ENCODE measurements at regions not wholly inside any gene's neighbourhood (a gene's known extent, or its start where the extent isn't known, plus 50 kb on each side); places are given as distances from the start of the nearest gene placed in this dataset.
A peak's percentile ranks its signal among the peaks of the same experiment; 100 is the strongest.
"Not testable (repeated sequence)": the region's sequence is repeated elsewhere in the genome, so short reads cannot be mapped to it uniquely, and the experiment has no call there.

GRCh38 chr1:222470252-222470805 lies 77.6 kb downstream of the HHIPL2 start:
- CTCF ChIA-PET; DNase-seq (ENCODE audit: low read depth, low spot score); H3K4me3 ChIP-seq (ENCODE audit: low read depth, low read length); POLR2A ChIA-PET: not testable (repeated sequence)

GRCh38 chr1:222466150-222466865 lies 81.6 kb downstream of the HHIPL2 start:
- H3K4me3 ChIP-seq (ENCODE audit: low read depth, low read length): no peak overlapping the region
- TF ChIP-seq CTCF (IDR thresholded peaks at IDR 0.05; ENCODE audit: insufficient read depth, low read length, missing control alignments): no peak
- CTCF ChIA-PET: interaction anchor here (1.3 to 6.2 kb wide), 16 partner anchors 8 to 658 kb away, joined by 3 to 179 read pairs (median 8); no protein-coding TSS in a partner anchor
- POLR2A ChIA-PET: no interaction called here
- no peak for DNase-seq (ENCODE audit: low read depth, low spot score)

- TF ChIP-seq CTCF (IDR thresholded peaks at IDR 0.05; ENCODE audit: insufficient read depth, low read length, missing control alignments): peak; percentile 94
- H3K4me3 ChIP-seq (ENCODE audit: low read depth, low read length): peak overlapping the region; percentile 59
- ChIA-PET CTCF (interaction anchor here (0.6 to 6.2 kb wide), 46 partner anchors 8 to 1112 kb away, joined by 3 to 179 read pairs (median 4); partner anchors contain the start of genes AIDA and BROX), POLR2A (interaction anchor here (0.5 to 0.9 kb wide), 4 partner anchors 174 to 1182 kb away, joined by 3 read pairs; no protein-coding TSS in a partner anchor)
- peak; percentile 63 for DNase-seq (ENCODE audit: low read depth, low spot score)
Observed at GRCh38 chr1:222465211-222466041, 82.5 kb downstream of the HHIPL2 start.

- peak overlapping the region; percentile 59 for H3K4me3 ChIP-seq (ENCODE audit: low read depth, low read length)
- no peak for TF ChIP-seq CTCF (IDR thresholded peaks at IDR 0.05; ENCODE audit: insufficient read depth, low read length, missing control alignments)
- no peak for DNase-seq (ENCODE audit: low read depth, low spot score)
- POLR2A ChIA-PET: interaction anchor here (0.5 to 0.9 kb wide), 4 partner anchors 174 to 1181 kb away, joined by 3 read pairs; no protein-coding TSS in a partner anchor
- CTCF ChIA-PET: interaction anchor here (0.6 to 6.2 kb wide), 45 partner anchors 9 to 1112 kb away, joined by 3 to 179 read pairs (median 4); partner anchors contain the start of genes AIDA and BROX
Observed at GRCh38 chr1:222464841-222465210, 83.1 kb downstream of the HHIPL2 start.

GRCh38 chr1:222463059-222463730 lies 84.7 kb downstream of the HHIPL2 start:
- ChIA-PET CTCF (interaction anchor here (1.1 to 6.2 kb wide), 4 partner anchors 8 to 1027 kb away, joined by 3 to 179 read pairs (median 20); no protein-coding TSS in a partner anchor), POLR2A (interaction anchor here (0.6 kb wide), 1 partner anchor 154 kb away, joined by 3 read pairs; no protein-coding TSS in a partner anchor)
- H3K4me3 ChIP-seq (ENCODE audit: low read depth, low read length): no peak overlapping the region
- no peak for TF ChIP-seq CTCF (IDR thresholded peaks at IDR 0.05; ENCODE audit: insufficient read depth, low read length, missing control alignments)
- DNase-seq (ENCODE audit: low read depth, low spot score): no peak

- ChIA-PET CTCF (interaction anchor here (1.1 to 6.2 kb wide), 4 partner anchors 7 to 1027 kb away, joined by 3 to 179 read pairs (median 20); no protein-coding TSS in a partner anchor), POLR2A (no interaction called here)
- no peak for DNase-seq (ENCODE audit: low read depth, low spot score)
- no peak overlapping the region for H3K4me3 ChIP-seq (ENCODE audit: low read depth, low read length)
- no peak for TF ChIP-seq CTCF (IDR thresholded peaks at IDR 0.05; ENCODE audit: insufficient read depth, low read length, missing control alignments)
Observed at GRCh38 chr1:222462601-222463000, 85.3 kb downstream of the HHIPL2 start.
